Endothelial cell (in vitro differentiated cells): ENCODE measurements at regions not wholly inside any gene's neighbourhood (a gene's known extent, or its start where the extent isn't known, plus 50 kb on each side); places are given as distances from the start of the nearest gene placed in this dataset.
"Not testable (repeated sequence)": the region's sequence is repeated elsewhere in the genome, so short reads cannot be mapped to it uniquely, and the experiment has no call there.

Experiments
- DNase-seq: peaks from one replicate; pipeline ENCODE4 v3.0.0; 2021; ENCODE audit warnings: low spot score
- H3K27ac Mint-ChIP-seq: one replicate; pipeline ENCODE4 v1.8.0; 2021; ENCODE audit warnings: mixed read lengths, inconsistent platforms; ENCODE audit not compliant: unreplicated experiment
- H3K27me3 Mint-ChIP-seq: one replicate; pipeline ENCODE4 v1.8.0; 2021; ENCODE audit warnings: mild to moderate bottlenecking, moderate library complexity, mixed read lengths, inconsistent platforms; ENCODE audit not compliant: unreplicated experiment
- H3K36me3 Mint-ChIP-seq: one replicate; pipeline ENCODE4 v1.8.0; 2021; ENCODE audit warnings: mild to moderate bottlenecking, low read depth, mixed read lengths, inconsistent platforms; ENCODE audit not compliant: unreplicated experiment
- H3K4me1 Mint-ChIP-seq: one replicate; pipeline ENCODE4 v1.8.0; 2021; ENCODE audit warnings: mild to moderate bottlenecking, mixed read lengths, inconsistent platforms; ENCODE audit not compliant: unreplicated experiment
- H3K4me3 Mint-ChIP-seq: one replicate; pipeline ENCODE4 v1.8.0; 2021; ENCODE audit warnings: mild to moderate bottlenecking, mixed read lengths, inconsistent platforms; ENCODE audit not compliant: unreplicated experiment
- H3K9me3 Mint-ChIP-seq: one replicate; pipeline ENCODE4 v1.8.0; 2021; ENCODE audit warnings: mixed read lengths, inconsistent platforms; ENCODE audit not compliant: unreplicated experiment
- CTCF ChIP-seq: fragments of 200-600 bp; sonication (generic); IDR thresholded peaks from one replicate; pipeline ENCODE4 v1.5.0; 2021; ENCODE audit warnings: antibody characterized with exemption; ENCODE audit not compliant: unreplicated experiment

GRCh38 chrX:122270809-122271494 is 913.1 kb upstream of the GRIA3 start:
- TF ChIP-seq CTCF = no peak
- DNase-seq = no peak
- Mint-ChIP-seq H3K4me3 (no peak overlapping the region), H3K9me3 (no peaks in the 10 kb centered on the region), H3K4me1 (peaks cover 7% of the 10 kb centered on the region), H3K27me3 (no peaks in the 10 kb centered on the region), H3K27ac (no peak overlapping the region), H3K36me3 (no peaks in the 10 kb centered on the region)

DNA sequence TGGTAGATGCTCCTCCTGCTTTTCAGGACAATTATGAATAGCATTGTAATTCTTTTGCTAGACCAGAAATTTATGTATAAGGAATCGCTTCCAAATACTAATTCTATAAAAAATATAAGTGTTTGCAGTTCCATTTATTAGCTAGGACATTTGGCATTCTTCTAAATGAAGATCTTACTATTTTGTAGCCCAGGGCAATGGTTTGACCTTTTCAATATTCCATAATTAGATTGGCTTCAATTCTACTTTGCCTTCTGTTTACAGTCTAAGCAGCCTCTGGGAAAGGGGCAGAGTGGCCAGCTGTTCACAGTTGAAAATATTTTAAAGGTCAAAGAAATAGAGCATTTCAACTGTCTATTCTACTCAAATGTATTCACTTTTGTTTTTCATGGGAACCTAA is 912.1 kb upstream of the GRIA3 start:
- Mint-ChIP-seq H3K36me3 (no peaks in the 10 kb centered on the region), H3K27ac (no peak overlapping the region), H3K4me1 (peaks cover 7% of the 10 kb centered on the region), H3K27me3 (no peaks in the 10 kb centered on the region), H3K4me3 (no peak overlapping the region), H3K9me3 (no peaks in the 10 kb centered on the region)
- no peak for TF ChIP-seq CTCF
- DNase-seq = no peak

- Mint-ChIP-seq H3K4me1 (no peaks in the 10 kb centered on the region), H3K4me3 (no peak overlapping the region), H3K36me3 (no peaks in the 10 kb centered on the region), H3K27ac (no peak overlapping the region), H3K9me3 (no peaks in the 10 kb centered on the region), H3K27me3 (no peaks in the 10 kb centered on the region)
- no peak for DNase-seq
- TF ChIP-seq CTCF = no peak
Measured at GRCh38 chrX:122279746-122280145, 904.3 kb upstream of the GRIA3 start.

DNA sequence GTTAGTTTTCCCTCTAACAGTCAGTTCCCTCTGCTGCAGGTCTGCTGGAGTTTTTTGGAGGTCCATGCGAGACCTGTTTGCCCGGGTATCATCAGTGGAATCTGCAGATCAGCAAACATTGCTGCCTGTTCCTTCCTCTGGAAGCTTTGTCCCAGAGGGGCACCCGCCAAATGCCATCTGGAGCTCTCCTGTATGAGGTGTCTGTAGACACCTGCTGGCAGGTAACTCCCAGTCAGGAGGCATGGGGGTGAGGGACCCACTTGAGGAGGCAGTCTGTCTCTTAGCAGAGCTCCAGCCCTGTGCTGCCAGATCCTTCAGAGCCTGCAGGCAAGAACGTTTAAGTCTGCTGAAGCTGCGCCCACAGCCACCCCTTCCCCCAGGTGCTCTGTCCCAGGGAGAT is 884.3 kb upstream of the GRIA3 start:
- not testable (repeated sequence) for H3K9me3 Mint-ChIP-seq, H3K4me1 Mint-ChIP-seq, DNase-seq, H3K4me3 Mint-ChIP-seq, H3K27me3 Mint-ChIP-seq, H3K36me3 Mint-ChIP-seq, H3K27ac Mint-ChIP-seq

- no peak for TF ChIP-seq CTCF
- Mint-ChIP-seq H3K4me1 (no peaks in the 10 kb centered on the region), H3K36me3 (no peaks in the 10 kb centered on the region), H3K4me3 (no peak overlapping the region), H3K27me3 (no peaks in the 10 kb centered on the region), H3K9me3 (no peaks in the 10 kb centered on the region), H3K27ac (no peak overlapping the region)
- DNase-seq = no peak
Measured at GRCh38 chrX:122301491-122301890, 882.6 kb upstream of the GRIA3 start.
